Neural progenitor cell (in vitro differentiated cells): ENCODE measurements at regions not wholly inside any gene's neighbourhood (a gene's known extent, or its start where the extent isn't known, plus 50 kb on each side); places are given as distances from the start of the nearest gene placed in this dataset.

Experiments
- EZH2 ChIP-seq: fragments of 200-600 bp; sonication (generic); IDR thresholded peaks from 2 replicates; pipeline ENCODE4 v1.6.1; 2017; ENCODE audit warnings: antibody characterized with exemption, mild to moderate bottlenecking, moderate library complexity
- TF ChIP-seq, protein P1 (sequence below): fragments of 200-600 bp; sonication (generic); IDR thresholded peaks from 2 replicates; pipeline ENCODE4 v1.5.1; 2017; ENCODE audit warnings: antibody characterized with exemption, mild to moderate bottlenecking

DNA sequence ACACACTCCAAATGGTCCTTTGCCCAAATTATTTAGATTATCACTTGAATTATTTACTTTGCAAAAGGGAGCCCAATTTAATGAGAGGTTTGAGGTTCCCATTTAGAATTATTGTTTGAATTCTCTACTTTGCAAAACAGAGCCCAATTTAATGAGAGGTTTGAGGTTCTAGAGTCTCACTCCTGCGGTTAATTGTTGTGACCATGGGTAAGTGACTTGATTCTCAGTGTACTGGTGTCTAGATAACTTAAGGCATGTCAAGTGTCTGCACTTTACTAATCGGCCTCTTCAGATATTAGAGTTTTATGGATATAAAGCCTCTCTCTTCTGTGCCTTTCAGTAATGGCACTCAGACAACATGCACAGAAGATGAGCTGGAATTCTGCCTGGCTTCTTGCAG lies 67.5 kb downstream of the YIPF5 start:
- TF ChIP-seq, protein P1, sequence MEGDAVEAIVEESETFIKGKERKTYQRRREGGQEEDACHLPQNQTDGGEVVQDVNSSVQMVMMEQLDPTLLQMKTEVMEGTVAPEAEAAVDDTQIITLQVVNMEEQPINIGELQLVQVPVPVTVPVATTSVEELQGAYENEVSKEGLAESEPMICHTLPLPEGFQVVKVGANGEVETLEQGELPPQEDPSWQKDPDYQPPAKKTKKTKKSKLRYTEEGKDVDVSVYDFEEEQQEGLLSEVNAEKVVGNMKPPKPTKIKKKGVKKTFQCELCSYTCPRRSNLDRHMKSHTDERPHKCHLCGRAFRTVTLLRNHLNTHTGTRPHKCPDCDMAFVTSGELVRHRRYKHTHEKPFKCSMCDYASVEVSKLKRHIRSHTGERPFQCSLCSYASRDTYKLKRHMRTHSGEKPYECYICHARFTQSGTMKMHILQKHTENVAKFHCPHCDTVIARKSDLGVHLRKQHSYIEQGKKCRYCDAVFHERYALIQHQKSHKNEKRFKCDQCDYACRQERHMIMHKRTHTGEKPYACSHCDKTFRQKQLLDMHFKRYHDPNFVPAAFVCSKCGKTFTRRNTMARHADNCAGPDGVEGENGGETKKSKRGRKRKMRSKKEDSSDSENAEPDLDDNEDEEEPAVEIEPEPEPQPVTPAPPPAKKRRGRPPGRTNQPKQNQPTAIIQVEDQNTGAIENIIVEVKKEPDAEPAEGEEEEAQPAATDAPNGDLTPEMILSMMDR: no peak
- no peak for TF ChIP-seq EZH2
